Brain microvascular endothelial cell (primary cell): ENCODE measurements at regions not wholly inside any gene's neighbourhood (a gene's known extent, or its start where the extent isn't known, plus 50 kb on each side); places are given as distances from the start of the nearest gene placed in this dataset.

Source experiments
- DNase-seq: peaks from one replicate; pipeline ENCODE4 v3.0.0-alpha.2; 2020
- H3K27ac ChIP-seq: fragments of 250-450 bp; sonication (Bioruptor Pico); 2 replicates; pipeline ENCODE4 v1.5.1; 2020; ENCODE audit warnings: mild to moderate bottlenecking, moderate library complexity
- H3K27me3 ChIP-seq: fragments of 250-450 bp; sonication (Bioruptor Pico); replicated peaks from 2 replicates; pipeline ENCODE4 v1.5.1; 2020; ENCODE audit warnings: mild to moderate bottlenecking
- H3K36me3 ChIP-seq: fragments of 250-450 bp; sonication (Bioruptor Pico); replicated peaks from 2 replicates; pipeline ENCODE4 v1.5.1; 2020; ENCODE audit warnings: mild to moderate bottlenecking
- H3K4me3 ChIP-seq: 2 replicates; pipeline ENCODE4 v1.5.1; 2011; ENCODE audit warnings: low read depth, mild to moderate bottlenecking, control low read depth, low read length, moderate library complexity
- CTCF ChIP-seq: IDR thresholded peaks from 2 replicates; pipeline ENCODE4 v1.5.1; 2011; ENCODE audit warnings: low read depth, mild to moderate bottlenecking, moderate library complexity, low read length, control low read depth, inconsistent platforms; ENCODE audit errors: missing control alignments
- in situ Hi-C: cut with HindIII; loops from 2 replicates; pipeline ENCODE4 v1.10.0; 2017; ENCODE audit warnings: low sequenced_read_pairs, low pct_ligation_motif_present

GRCh38 chr9:108803428-108804065 is 52.2 kb downstream of the ACTL7B start:
- TF ChIP-seq CTCF: no peak
- Histone ChIP-seq H3K27ac (no peak overlapping the region), H3K27me3 (no peaks in the 10 kb centered on the region), H3K4me3 (no peak overlapping the region), H3K36me3 (no peaks in the 10 kb centered on the region)
- no peak for DNase-seq
- in situ Hi-C loops: no loop called here

DNA sequence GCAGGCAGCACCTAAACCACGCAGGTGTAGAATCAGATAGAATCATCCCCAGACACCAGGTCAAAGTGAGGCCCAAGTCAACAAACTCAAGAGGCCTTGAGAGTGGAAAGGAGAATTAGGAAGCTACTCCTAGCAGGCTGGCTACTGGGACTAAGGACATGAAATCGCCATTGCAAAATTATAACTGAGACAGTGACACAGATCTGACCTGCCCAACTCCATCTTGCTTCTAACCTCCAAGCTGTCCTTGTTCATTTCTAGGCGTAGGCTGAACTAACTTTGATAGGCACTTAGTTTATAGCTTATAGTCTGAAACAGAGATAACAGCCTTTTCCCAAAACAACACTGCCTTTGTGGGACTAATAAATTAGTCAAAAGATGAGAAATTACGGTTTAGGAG is 52.8 kb downstream of the ACTL7B start:
- no peak for TF ChIP-seq CTCF
- DNase-seq: no peak
- in situ Hi-C loops: no loop called here
- Histone ChIP-seq H3K27me3 (no peaks in the 10 kb centered on the region), H3K27ac (no peak overlapping the region), H3K4me3 (no peak overlapping the region), H3K36me3 (no peaks in the 10 kb centered on the region)

- in situ Hi-C loops: no loop called here
- H3K27me3 ChIP-seq: peaks cover 2% of the 10 kb centered on the region
- DNase-seq: no peak
Measured at GRCh38 chr9:108801949-108802348, 53.8 kb downstream of the ACTL7B start.

GRCh38 chr9:108800632-108801099 is 55.1 kb downstream of the ACTL7B start:
- Histone ChIP-seq H3K27ac (no peak overlapping the region), H3K4me3 (no peak overlapping the region), H3K27me3 (peaks cover 2% of the 10 kb centered on the region), H3K36me3 (no peaks in the 10 kb centered on the region)
- no peak for DNase-seq
- no peak for TF ChIP-seq CTCF
- in situ Hi-C loops: no loop called here

More at GRCh38 chr9:108801949-108802348, 53.8 kb downstream of the ACTL7B start:
- TF ChIP-seq CTCF: no peak
- Histone ChIP-seq H3K4me3 (no peak overlapping the region), H3K27ac (no peak overlapping the region), H3K36me3 (no peaks in the 10 kb centered on the region)

DNA sequence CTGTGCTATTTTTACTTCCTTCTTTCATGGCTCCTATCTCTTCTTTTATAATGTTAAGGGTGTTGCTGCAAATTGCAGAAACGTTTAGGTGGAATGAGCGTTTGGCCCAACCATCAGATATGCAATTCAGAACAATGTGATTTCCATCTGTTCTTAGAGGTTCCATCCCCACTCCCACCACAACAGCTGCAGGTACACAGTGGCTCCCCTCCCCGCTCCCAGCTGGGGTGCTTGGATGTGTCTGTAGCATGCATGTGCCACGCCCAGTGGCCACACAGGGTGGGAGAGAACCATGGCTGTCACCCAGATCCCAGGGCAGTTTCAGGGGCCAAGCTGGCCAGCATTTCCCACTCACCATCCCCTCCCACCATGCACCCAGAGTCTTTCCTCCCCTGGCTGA is 62.2 kb downstream of the ACTL7B start:
- Histone ChIP-seq H3K27me3 (peaks cover 2% of the 10 kb centered on the region), H3K27ac (no peak overlapping the region), H3K4me3 (no peak overlapping the region), H3K36me3 (no peaks in the 10 kb centered on the region)
- no peak for TF ChIP-seq CTCF
- in situ Hi-C loops: no loop called here
- DNase-seq: no peak

DNA sequence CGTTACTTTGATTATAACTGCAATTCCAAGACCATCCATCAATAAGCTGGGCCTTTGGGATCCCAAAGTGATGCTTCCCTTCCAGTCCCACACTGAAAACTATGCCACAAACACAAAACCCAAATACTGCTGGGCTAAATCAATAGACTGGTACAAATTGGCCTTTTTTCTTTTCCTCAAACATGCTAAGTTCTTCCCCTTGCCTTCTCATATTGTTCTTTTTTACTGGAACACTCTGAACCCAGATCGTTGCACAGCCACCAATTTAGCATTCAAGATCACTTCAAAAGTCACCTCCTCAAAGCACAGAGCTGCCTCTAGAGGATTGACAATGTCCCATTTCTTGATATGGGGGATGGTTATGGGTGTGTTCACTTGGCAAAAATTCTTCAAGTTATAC is 66.0 kb downstream of the ACTL7B start:
- Histone ChIP-seq H3K36me3 (no peaks in the 10 kb centered on the region), H3K27ac (no peak overlapping the region), H3K4me3 (no peak overlapping the region), H3K27me3 (no peaks in the 10 kb centered on the region)
- no peak for DNase-seq
- in situ Hi-C loops: no loop called here
- no peak for TF ChIP-seq CTCF
